CD4-positive, alpha-beta T cell (primary cell): ENCODE measurements at regions not wholly inside any gene's neighbourhood (a gene's known extent, or its start where the extent isn't known, plus 50 kb on each side); places are given as distances from the start of the nearest gene placed in this dataset.

Experiments
- ATAC-seq: fragments of 200-7000 bp; cut with Tn5 transposase; one replicate; pipeline ENCODE4 v1.10.0; 2022; ENCODE audit warnings: mild to moderate bottlenecking; ENCODE audit not compliant: poor library complexity
- CTCF ChIA-PET: fragments of 350-600 bp; sonication (Branson Sonifier 250); formaldehyde crosslinking; loops from one replicate; lab custom pipeline; 2021; ENCODE audit warnings: antibody characterized with exemption, inconsistent platforms; lab: Charles Lee
- POLR2A ChIA-PET: fragments of 350-600 bp; sonication (Branson Sonifier 250); formaldehyde crosslinking; loops from one replicate; lab custom pipeline; 2021; ENCODE audit warnings: antibody characterized with exemption, inconsistent platforms; lab: Charles Lee
- DNase-seq, 14 experiments: peaks; one replicate each; pipeline ENCODE4 v3.0.0-alpha.2; 2013 to 2020; ENCODE audit warnings: mixed read lengths in 2 of 14
- H3K27ac ChIP-seq, 2 donors: one replicate each; pipeline versions ENCODE4 v1.5.1 to v1.7.0; 2013; ENCODE audit warnings: low read length in 2 of 2, low read depth in 1 of 2, mild to moderate bottlenecking in 1 of 2
- H3K27me3 ChIP-seq, 2 experiments: 1 replicate in 1 of 2; 2 replicates in 1 of 2; pipeline versions ENCODE4 v1.6.1 to v1.7.0; 2013; ENCODE audit warnings: low read length in 2 of 2, control low read depth in 1 of 2, mild to moderate bottlenecking in 1 of 2, moderate library complexity in 1 of 2; ENCODE audit not compliant: insufficient read depth in 2 of 2, control insufficient read depth in 1 of 2
- H3K36me3 ChIP-seq: one replicate; pipeline ENCODE4 v1.6.1; 2013; ENCODE audit warnings: low read length, control low read depth; ENCODE audit not compliant: insufficient read depth
- H3K4me1 ChIP-seq: one replicate; pipeline ENCODE4 v1.6.1; 2013; ENCODE audit warnings: low read length, control low read depth; ENCODE audit not compliant: insufficient read depth
- H3K4me3 ChIP-seq: one replicate; pipeline ENCODE4 v1.5.1; 2013; ENCODE audit warnings: mild to moderate bottlenecking, low read length, moderate library complexity
- H3K9me3 ChIP-seq, 2 experiments: 1 replicate in 1 of 2; 2 replicates in 1 of 2; pipeline versions ENCODE4 v1.6.1 to v1.7.0; 2013; ENCODE audit warnings: low read length in 2 of 2, mild to moderate bottlenecking in 2 of 2, control low read depth in 1 of 2, moderate library complexity in 1 of 2; ENCODE audit not compliant: control insufficient read depth in 1 of 2, insufficient read depth in 1 of 2
- H3K27ac Mint-ChIP-seq: one replicate; pipeline ENCODE4 v1.8.0; 2020; ENCODE audit warnings: mixed read lengths
- H3K27me3 Mint-ChIP-seq: one replicate; pipeline ENCODE4 v1.8.0; 2021; ENCODE audit warnings: mixed read lengths
- H3K36me3 Mint-ChIP-seq: one replicate; pipeline ENCODE4 v1.8.0; 2021; ENCODE audit warnings: low read depth, mixed read lengths
- H3K4me1 Mint-ChIP-seq: one replicate; pipeline ENCODE4 v1.8.0; 2021; ENCODE audit warnings: low read depth, mixed read lengths
- H3K4me3 Mint-ChIP-seq: one replicate; pipeline ENCODE4 v1.8.0; 2020; ENCODE audit warnings: mild to moderate bottlenecking, mixed read lengths
- H3K9me3 Mint-ChIP-seq: one replicate; pipeline ENCODE4 v1.8.0; 2020; ENCODE audit warnings: mixed read lengths
- CTCF ChIP-seq: fragments of 200-600 bp; IDR thresholded peaks from one replicate; pipeline ENCODE4 v1.8.0; 2022; ENCODE audit warnings: antibody characterized with exemption, mild to moderate bottlenecking
- intact Hi-C, 2 experiments: fragments of 100-400 bp; cut with DNase I in 1 of 2; cut with micrococcal nuclease in 1 of 2; formaldehyde crosslinking; loops; one replicate each; pipeline versions ENCODE4 v1.15.1 to v1.9.0; 2023 to 2025; cut with DNase I, micrococcal nuclease

GRCh38 chr2:12212841-12213597 is 466.6 kb downstream of the LPIN1 start:
- POLR2A ChIA-PET: interaction anchor here (1.4 kb wide), 1 partner anchor 13 kb away, joined by 4 read pairs; no protein-coding TSS in a partner anchor
- Mint-ChIP-seq H3K9me3 (no peaks in the 10 kb centered on the region), H3K36me3 (no peaks in the 10 kb centered on the region), H3K4me3 (no peak overlapping the region), H3K27ac (no peak overlapping the region), H3K4me1 (no peaks in the 10 kb centered on the region), H3K27me3 (no peaks in the 10 kb centered on the region)
- Histone ChIP-seq H3K9me3 (no peaks in the 10 kb centered on the region), H3K36me3 (no peaks in the 10 kb centered on the region), H3K4me3 (no peak overlapping the region), H3K27me3 (no peaks in the 10 kb centered on the region), H3K27ac (no peak overlapping the region), H3K4me1 (no peaks in the 10 kb centered on the region)
- no peak for ATAC-seq
- no peak for DNase-seq
- TF ChIP-seq CTCF: no peak
- intact Hi-C loops: no loop called here
- CTCF ChIA-PET: no interaction called here

- Histone ChIP-seq H3K36me3 (no peaks in the 10 kb centered on the region), H3K9me3 (no peaks in the 10 kb centered on the region), H3K27ac (no peak overlapping the region), H3K27me3 (no peaks in the 10 kb centered on the region), H3K4me1 (no peaks in the 10 kb centered on the region), H3K4me3 (no peak overlapping the region)
- Mint-ChIP-seq H3K4me1 (peaks cover 4% of the 10 kb centered on the region), H3K27ac (no peak overlapping the region), H3K27me3 (no peaks in the 10 kb centered on the region), H3K36me3 (no peaks in the 10 kb centered on the region), H3K4me3 (no peak overlapping the region), H3K9me3 (peaks cover 2% of the 10 kb centered on the region)
- ChIA-PET CTCF (no interaction called here), POLR2A (no interaction called here)
- ATAC-seq (no peak), DNase-seq (no peak)
- intact Hi-C loops: no loop called here
- no peak for TF ChIP-seq CTCF
Measured at GRCh38 chr2:12217175-12217574, 470.7 kb downstream of the LPIN1 start.

- no peak for TF ChIP-seq CTCF
- no peaks in the 10 kb centered on the region for H3K4me1 ChIP-seq
- Mint-ChIP-seq H3K9me3 (peaks cover 12% of the 10 kb centered on the region), H3K36me3 (peaks cover 8% of the 10 kb centered on the region), H3K27ac (no peak overlapping the region), H3K4me3 (no peak overlapping the region), H3K27me3 (no peaks in the 10 kb centered on the region), H3K4me1 (peaks cover 4% of the 10 kb centered on the region)
- ATAC-seq: no peak
- no peaks in the 10 kb centered on the region for H3K27me3 ChIP-seq
- no peaks in the 10 kb centered on the region for H3K36me3 ChIP-seq
- H3K27ac ChIP-seq: no peak overlapping the region
- H3K4me3 ChIP-seq: no peak overlapping the region
- intact Hi-C loops: no loop called here
- CTCF ChIA-PET: no interaction called here
- H3K9me3 ChIP-seq: peaks cover 9 to 23% of the 10 kb centered on the region in 2 experiments
- POLR2A ChIA-PET: no interaction called here
- DNase-seq: peak in 1 of 14 experiments; percentile 21
Measured at GRCh38 chr2:12219761-12220160, 473.3 kb downstream of the LPIN1 start.
